Activated CD4-positive, alpha-beta T cell treated with anti-CD3 and anti-CD28 coated beads, Interleukin-2, amount 50 U/mL, for 16 hours (primary cell): ENCODE measurements at regions not wholly inside any gene's neighbourhood (a gene's known extent, or its start where the extent isn't known, plus 50 kb on each side); places are given as distances from the start of the nearest gene placed in this dataset.

Source experiments
- DNase-seq: peaks from one replicate; pipeline ENCODE4 v3.0.0-alpha.2; 2020

DNA sequence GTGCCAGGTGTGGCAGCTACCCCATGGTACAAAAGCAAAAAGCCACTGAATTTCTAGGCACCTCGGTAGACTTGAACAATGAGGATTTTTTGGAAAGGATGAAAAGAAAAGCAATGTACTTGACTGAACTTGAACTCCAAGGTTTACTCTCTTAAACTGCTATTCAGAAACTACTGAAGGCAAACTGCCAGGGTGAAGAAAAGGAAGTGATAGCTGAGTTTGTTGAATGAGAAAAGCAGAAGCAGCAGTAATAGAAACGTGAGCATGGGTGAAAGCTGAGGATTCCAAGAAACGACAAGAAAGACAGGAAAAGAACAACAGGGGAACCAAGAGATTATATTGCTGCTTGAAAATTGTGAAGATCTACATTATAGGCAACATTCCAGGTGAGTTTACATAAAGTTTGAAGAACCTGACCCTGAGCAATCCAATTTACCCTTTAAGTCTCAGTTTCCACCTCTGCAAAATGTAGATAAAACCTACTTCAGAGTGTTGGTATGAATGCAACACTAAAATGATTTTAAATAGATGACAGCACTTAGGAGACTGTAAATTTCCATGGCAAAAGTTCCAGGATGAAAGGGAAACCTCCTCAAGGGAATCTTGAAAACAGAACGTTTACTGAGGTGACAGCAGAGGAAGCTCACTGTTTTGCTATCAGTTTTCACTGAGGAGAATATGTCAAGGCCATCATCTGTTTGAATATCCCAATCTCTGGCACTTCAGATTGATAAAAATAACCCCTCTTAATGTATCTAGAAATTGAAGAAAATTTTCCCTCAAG is 245.8 kb downstream of the SPATA31D1 start:
- no peak for DNase-seq

DNA sequence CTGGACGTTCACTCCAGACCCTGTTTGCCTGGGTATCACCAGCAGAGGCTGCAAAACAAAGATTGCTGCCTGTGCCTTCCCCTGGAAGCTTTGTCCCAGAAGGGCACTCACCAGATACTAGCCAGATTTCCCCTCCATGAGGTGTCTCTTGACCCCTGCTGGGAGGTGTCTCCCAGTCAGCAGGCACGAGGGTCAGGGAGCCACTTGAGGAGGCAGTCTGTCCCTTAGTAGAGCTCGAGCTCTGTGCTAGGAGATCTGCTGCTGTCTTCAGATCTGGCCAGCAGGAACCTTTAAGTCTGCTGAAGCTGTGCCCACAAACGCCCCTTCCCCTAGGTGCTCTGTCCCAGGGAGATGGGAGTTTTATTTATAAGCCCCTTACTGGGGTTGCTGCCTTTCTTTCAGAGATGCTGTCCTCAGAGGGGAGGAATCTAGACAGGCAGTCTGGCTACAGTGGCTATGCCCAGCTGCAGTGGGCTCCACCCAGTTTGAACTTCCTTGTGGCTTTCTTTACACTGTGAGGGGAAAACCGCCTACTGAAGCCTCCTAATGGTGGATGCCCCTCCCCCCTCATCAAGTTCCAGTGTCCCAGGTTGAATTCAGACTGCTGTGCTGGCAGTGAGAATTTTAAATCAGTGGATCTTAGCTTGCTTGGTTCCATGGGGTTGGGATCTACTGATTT is 253.9 kb downstream of the SPATA31D1 start:
- no peak for DNase-seq

- DNase-seq, result no peak
Measured at GRCh38 chr9:82247318-82247717, 258.7 kb downstream of the SPATA31D1 start.

DNA sequence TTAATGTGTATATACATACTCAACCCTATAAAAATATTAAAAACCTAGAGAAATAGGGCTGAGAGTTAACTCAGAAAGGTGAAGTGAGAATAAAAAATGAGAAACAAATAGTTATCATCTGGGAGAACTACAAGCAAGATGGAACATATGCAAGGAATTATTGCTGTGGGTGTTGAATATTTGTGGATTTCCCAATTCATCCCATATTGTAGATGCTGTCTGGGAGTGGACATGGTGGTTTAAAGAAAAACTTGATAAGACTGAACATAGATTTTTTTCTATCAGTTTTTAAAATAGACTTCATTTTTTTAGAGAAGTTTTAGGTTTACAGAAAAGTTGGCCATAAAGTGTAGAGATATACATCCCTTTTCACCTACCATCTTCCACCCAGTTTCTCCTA is 263.5 kb downstream of the SPATA31D1 start:
- DNase-seq, result no peak

DNA sequence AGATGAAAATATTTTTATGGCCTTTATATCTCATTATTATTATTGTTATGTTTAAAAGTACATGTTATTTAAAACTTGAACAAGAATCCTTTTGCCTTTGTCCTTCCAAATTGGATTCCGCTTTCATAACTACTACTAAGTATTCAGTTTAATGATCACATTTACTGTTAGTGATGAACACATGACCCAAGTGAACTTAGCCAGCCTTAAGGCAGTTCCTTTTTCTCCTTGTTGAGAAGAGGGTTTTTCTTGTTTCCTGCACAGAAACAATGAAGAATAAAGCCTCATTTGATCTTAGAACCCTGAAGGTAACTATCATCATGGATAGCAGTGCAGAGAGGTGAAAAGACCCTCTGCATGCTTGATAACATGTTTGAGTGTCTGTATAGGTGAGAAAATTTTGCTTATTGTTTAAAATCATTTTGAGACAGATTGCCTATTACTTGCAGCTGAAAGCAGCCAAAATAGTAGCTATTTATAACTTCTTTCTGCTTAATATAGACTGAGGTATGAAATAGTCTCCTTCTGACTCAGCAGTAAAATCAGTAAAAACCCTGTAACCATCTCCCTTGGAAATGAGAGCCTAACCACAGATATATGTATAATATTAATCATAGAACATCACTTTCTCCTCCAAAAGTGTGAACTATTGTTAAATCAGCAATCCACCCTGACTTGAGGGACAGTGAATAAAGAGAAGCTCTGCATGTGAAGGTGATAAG is 266.2 kb downstream of the SPATA31D1 start:
- DNase-seq, result no peak

GRCh38 chr9:82255481-82256176 is 267.1 kb downstream of the SPATA31D1 start:
- DNase-seq, result no peak

- no peak for DNase-seq
Measured at GRCh38 chr9:82260691-82261090, 272.1 kb downstream of the SPATA31D1 start.

- no peak for DNase-seq
Measured at GRCh38 chr9:82263619-82264018, 275.0 kb downstream of the SPATA31D1 start.

DNA sequence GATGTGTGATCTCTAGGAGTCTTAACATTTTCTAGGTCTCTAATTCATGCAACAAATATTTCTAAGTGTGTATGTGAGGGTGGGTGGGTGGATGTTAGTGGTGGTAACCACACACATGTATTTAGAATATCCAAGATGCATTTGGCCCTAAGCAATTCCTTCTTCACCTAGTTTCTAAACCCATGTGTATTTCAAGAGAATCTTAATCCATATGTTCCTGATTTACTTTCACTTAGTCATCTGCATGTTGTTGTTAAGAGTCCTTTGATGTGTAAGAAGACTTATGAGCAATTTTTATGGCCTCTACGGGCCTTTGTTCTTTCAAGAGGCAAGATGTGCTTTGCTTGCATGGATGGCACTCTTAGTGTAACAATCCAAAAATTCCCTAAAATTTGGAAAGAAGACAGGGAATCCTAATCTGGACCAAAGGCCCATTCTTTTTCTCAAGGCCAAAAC is 282.6 kb downstream of the SPATA31D1 start:
- DNase-seq, result no peak

GRCh38 chr9:82273121-82273520 is 284.5 kb downstream of the SPATA31D1 start:
- DNase-seq, result no peak

- no peak for DNase-seq
Measured at GRCh38 chr9:82275258-82275927, 286.8 kb downstream of the SPATA31D1 start.

GRCh38 chr9:82281066-82281465 is 292.5 kb downstream of the SPATA31D1 start:
- no peak for DNase-seq

- DNase-seq, result no peak
Measured at GRCh38 chr9:82284758-82285157, 296.2 kb downstream of the SPATA31D1 start.

DNA sequence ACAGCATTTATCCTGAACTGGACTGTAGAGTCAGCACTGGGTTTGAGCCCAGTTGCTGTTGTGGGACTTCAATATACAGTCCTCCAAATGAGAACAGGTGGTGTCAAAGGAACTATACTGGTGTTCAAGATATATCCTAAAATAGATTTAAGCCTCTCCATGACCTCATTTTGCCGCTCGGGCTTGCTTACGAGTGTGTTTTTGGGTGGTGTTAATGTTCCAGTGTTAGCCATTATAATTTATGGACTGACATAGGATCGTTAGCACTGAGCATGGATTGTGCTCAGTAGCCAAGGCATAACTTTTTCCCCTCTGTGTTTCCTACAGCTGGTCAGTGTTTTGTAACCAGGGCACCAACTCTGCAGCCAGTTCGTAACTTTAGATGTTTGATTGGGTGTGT is 306.6 kb downstream of the SPATA31D1 start:
- no peak for DNase-seq

- no peak for DNase-seq
Measured at GRCh38 chr9:82299870-82300269, 311.3 kb downstream of the SPATA31D1 start.

DNA sequence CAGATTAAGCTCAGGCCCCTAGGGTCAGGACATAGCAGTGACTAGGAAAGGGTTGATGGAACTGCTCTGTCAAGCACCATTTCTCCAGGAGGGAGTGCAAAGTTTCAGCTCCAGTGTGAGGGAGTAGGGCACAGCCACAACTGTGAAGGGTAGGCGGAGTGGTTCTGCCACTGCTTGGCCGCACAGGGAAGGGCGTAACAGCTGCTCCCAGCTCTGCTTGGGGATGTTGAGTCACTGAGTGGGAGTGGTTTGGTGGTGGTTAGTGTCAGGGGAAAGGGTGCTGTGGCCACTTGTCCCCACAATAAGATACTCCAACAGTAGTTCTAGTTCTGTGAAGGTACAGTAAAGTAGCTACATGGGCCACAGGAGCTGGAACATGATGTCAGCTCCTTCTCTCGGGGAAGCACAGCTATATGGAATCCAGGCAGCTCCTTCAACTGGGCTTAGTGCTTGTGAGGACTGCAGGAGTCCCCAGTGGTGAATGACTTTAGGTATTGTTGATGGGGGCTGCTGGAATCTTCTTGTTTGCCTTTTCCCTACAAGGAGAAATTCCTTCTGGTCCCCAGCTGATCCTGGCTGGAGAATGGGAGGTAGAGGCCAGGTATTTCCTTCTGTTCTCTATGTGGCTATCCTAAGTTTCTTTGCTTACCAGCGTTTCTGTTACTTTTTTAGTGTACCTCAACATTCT is 314.5 kb downstream of the SPATA31D1 start:
- DNase-seq, result no peak

GRCh38 chr9:82308836-82309235 is 320.3 kb downstream of the SPATA31D1 start:
- no peak for DNase-seq

- DNase-seq, result no peak
Measured at GRCh38 chr9:82313697-82314096, 325.1 kb downstream of the SPATA31D1 start.

GRCh38 chr9:82320566-82320965 is 332.0 kb downstream of the SPATA31D1 start:
- DNase-seq, result no peak

DNA sequence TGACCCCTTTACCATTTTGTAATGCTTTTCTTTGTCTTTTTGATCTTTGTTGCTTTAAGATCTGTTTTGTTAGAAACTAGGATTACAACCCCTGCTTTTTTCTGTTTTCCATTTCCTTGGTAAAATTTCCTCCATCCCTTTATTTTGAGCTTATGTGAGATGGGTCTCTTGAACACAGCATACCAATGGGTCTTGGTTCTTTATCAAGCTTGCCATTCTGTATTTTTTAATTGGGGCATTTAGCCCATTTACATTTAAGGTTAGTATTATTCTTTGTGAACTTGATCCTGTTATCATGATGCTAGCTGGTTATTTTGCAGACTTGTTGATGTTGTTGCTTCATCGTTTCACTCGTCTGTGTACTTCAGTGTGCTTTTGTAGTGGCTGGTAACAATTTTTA is 337.3 kb downstream of the SPATA31D1 start:
- no peak for DNase-seq

- DNase-seq, result no peak
Measured at GRCh38 chr9:82327641-82328040, 339.1 kb downstream of the SPATA31D1 start.

- DNase-seq, result no peak
Measured at GRCh38 chr9:82331079-82331478, 342.5 kb downstream of the SPATA31D1 start.
